Stomach smooth muscle (tissue), 2 donors: ENCODE measurements at regions not wholly inside any gene's neighbourhood (a gene's known extent, or its start where the extent isn't known, plus 50 kb on each side); places are given as distances from the start of the nearest gene placed in this dataset.

Experiments used
- H3K27ac ChIP-seq: one replicate; pipeline ENCODE4 v1.7.0; 2013; ENCODE audit warnings: mild to moderate bottlenecking, low read length, inconsistent platforms
- H3K27me3 ChIP-seq, 2 donors: one replicate each; pipeline ENCODE4 v1.7.0; 2013; ENCODE audit warnings: low read length in 2 of 2; ENCODE audit not compliant: insufficient read depth in 2 of 2, control insufficient read depth in 1 of 2
- H3K36me3 ChIP-seq, 2 donors: one replicate each; pipeline ENCODE4 v1.7.0; 2013; ENCODE audit warnings: low read length in 2 of 2; ENCODE audit not compliant: control insufficient read depth in 2 of 2, insufficient read depth in 2 of 2
- H3K4me1 ChIP-seq: one replicate; pipeline ENCODE4 v1.7.0; 2013; ENCODE audit warnings: low read length; ENCODE audit not compliant: control insufficient read depth, insufficient read depth
- H3K4me3 ChIP-seq, 2 donors: one replicate each; pipeline ENCODE4 v1.7.0; 2013; ENCODE audit warnings: low read length in 2 of 2
- H3K9ac ChIP-seq, 2 donors: one replicate each; pipeline ENCODE4 v1.7.0; 2013; ENCODE audit warnings: low read length in 2 of 2, mild to moderate bottlenecking in 1 of 2
- H3K9me3 ChIP-seq, 2 donors: one replicate each; pipeline ENCODE4 v1.7.0; 2013; ENCODE audit warnings: low read length in 2 of 2; ENCODE audit not compliant: control insufficient read depth in 2 of 2
- donor health status: healthy.
- donor health status: Pancreatic carcinoma.

DNA sequence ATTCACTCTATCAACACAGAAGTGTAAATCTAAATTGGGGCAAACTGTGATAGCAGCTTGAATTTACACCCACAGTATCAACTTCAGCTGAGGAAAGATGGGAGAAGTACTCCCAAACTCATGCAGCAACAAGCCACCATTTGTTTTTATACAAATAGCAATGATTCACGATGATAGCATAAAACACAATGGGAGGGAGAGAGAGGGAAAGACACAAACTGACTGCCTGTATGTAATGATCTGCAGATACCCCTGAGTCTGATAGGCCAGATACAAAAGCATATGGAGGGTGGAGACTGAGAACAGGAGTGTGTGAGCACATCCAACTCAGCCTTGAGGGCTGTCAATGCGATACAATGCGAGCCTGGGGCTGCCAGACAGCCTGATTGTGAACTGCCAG lies 79.2 kb downstream of the CNTN3 start:
- H3K27ac ChIP-seq = no peak overlapping the region
- no peaks in the 10 kb centered on the region for H3K9me3 ChIP-seq
- no peaks in the 10 kb centered on the region for H3K27me3 ChIP-seq
- no peaks in the 10 kb centered on the region for H3K4me1 ChIP-seq
- H3K36me3 ChIP-seq = no peaks in the 10 kb centered on the region
- H3K4me3 ChIP-seq = no peak overlapping the region
- H3K9ac ChIP-seq = no peak overlapping the region

GRCh38 chr3:74534611-74535010 lies 79.8 kb downstream of the CNTN3 start:
- H3K27me3 ChIP-seq = no peaks in the 10 kb centered on the region
- H3K36me3 ChIP-seq = no peaks in the 10 kb centered on the region
- H3K9me3 ChIP-seq = no peaks in the 10 kb centered on the region
- no peaks in the 10 kb centered on the region for H3K4me1 ChIP-seq
- no peak overlapping the region for H3K4me3 ChIP-seq
- no peak overlapping the region for H3K27ac ChIP-seq
- no peak overlapping the region for H3K9ac ChIP-seq

DNA sequence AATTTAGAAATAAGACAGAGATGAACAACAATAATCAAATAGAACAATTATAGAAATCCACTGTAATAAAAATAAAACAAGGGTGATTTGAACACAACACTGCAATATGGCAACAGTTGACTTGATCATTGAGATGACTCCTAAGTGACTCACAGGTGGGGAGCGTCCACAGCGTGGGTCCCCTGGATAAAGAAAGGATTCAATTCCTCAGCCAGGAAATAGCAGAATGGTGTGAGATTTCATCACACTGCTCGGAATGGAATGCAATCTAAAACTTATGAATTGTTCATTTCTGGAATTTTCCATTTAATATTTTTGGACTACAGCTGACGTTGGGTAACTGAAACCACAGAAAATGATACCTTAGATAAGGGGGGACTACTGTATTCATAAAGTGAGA lies 82.0 kb downstream of the CNTN3 start:
- H3K27ac ChIP-seq = no peak overlapping the region
- no peaks in the 10 kb centered on the region for H3K36me3 ChIP-seq
- no peak overlapping the region for H3K4me3 ChIP-seq
- no peaks in the 10 kb centered on the region for H3K9me3 ChIP-seq
- H3K27me3 ChIP-seq = no peaks in the 10 kb centered on the region
- no peaks in the 10 kb centered on the region for H3K4me1 ChIP-seq
- no peak overlapping the region for H3K9ac ChIP-seq

DNA sequence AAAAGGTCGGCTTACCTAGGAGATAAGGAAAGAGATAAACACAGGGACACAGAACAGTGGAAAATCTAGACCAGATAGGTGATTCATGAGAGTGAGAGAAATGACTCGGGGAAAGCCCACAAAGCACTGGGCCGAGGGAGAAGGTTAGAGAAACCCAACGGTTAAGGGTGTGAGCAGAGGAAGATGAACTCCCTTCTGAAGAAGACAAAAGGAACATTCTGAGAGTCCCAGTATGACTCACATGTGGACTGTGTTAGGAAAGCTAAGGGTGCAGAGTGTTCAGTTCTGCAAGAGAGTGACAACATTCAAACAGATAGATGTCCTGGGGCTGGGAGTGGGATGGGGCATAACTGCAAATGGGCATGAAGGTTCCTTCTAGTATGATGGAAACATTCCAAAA lies 83.0 kb downstream of the CNTN3 start:
- H3K9ac ChIP-seq = no peak overlapping the region
- no peak overlapping the region for H3K4me3 ChIP-seq
- no peaks in the 10 kb centered on the region for H3K9me3 ChIP-seq
- H3K27ac ChIP-seq = no peak overlapping the region
- H3K27me3 ChIP-seq = no peaks in the 10 kb centered on the region
- no peaks in the 10 kb centered on the region for H3K4me1 ChIP-seq
- H3K36me3 ChIP-seq = no peaks in the 10 kb centered on the region

GRCh38 chr3:74529145-74529544 lies 85.3 kb downstream of the CNTN3 start:
- Histone ChIP-seq H3K4me3 (no peak overlapping the region), H3K9me3 (no peaks in the 10 kb centered on the region), H3K27me3 (no peaks in the 10 kb centered on the region), H3K4me1 (no peaks in the 10 kb centered on the region), H3K27ac (no peak overlapping the region), H3K9ac (no peak overlapping the region), H3K36me3 (no peaks in the 10 kb centered on the region)

- Histone ChIP-seq H3K36me3 (no peaks in the 10 kb centered on the region), H3K27me3 (no peaks in the 10 kb centered on the region), H3K4me3 (no peak overlapping the region), H3K9ac (no peak overlapping the region), H3K4me1 (no peaks in the 10 kb centered on the region), H3K27ac (no peak overlapping the region), H3K9me3 (no peaks in the 10 kb centered on the region)
Observed at GRCh38 chr3:74527566-74527965, 86.9 kb downstream of the CNTN3 start.

DNA sequence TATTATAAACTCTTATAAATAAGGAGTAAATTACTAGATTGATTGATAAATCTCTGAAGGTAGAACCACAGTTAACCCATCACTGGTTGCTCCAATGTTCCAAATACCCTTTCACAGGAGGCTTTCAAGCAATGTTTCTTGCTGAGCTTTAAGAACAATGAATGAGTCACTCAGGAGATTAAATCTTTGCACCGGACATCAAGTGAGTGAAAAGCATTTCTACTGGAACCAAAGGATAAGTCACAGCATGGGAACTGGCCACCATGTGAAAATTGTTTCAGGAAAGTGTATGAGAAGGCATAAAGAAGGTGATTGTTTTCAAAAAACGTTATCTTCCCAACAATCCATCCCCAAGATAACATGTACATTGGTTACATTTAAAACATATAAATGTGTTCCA lies 90.6 kb downstream of the CNTN3 start:
- Histone ChIP-seq H3K9ac (no peak overlapping the region), H3K36me3 (no peaks in the 10 kb centered on the region), H3K4me1 (no peaks in the 10 kb centered on the region), H3K27ac (no peak overlapping the region), H3K9me3 (no peaks in the 10 kb centered on the region), H3K4me3 (no peak overlapping the region), H3K27me3 (no peaks in the 10 kb centered on the region)

GRCh38 chr3:74520895-74521294 lies 93.6 kb downstream of the CNTN3 start:
- Histone ChIP-seq H3K27me3 (no peaks in the 10 kb centered on the region), H3K4me1 (no peaks in the 10 kb centered on the region), H3K9ac (no peak overlapping the region), H3K27ac (no peak overlapping the region), H3K36me3 (no peaks in the 10 kb centered on the region), H3K4me3 (no peak overlapping the region), H3K9me3 (no peaks in the 10 kb centered on the region)

GRCh38 chr3:74518610-74519009 lies 95.8 kb downstream of the CNTN3 start:
- H3K4me3 ChIP-seq = no peak overlapping the region

DNA sequence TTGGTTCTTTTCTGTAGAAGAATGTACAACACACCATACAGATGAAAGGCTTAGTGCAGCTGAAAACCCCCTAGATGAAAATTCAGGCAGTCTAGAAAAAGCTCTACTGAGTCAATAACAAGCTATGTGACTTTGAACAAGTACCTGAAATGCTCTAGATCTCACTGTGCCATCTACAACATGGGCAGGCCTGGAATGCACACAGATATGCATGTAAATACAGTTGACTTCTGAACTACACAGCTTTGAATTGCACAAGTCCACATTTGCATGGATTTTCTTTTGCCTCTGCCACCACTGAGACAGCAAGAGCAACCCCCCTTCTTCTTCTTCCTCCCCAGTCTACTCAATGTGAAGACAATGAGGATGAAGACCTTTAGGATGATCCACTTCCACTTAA lies 98.4 kb downstream of the CNTN3 start:
- no peaks in the 10 kb centered on the region for H3K36me3 ChIP-seq
- no peaks in the 10 kb centered on the region for H3K4me1 ChIP-seq
- no peak overlapping the region for H3K4me3 ChIP-seq
- H3K27me3 ChIP-seq = no peaks in the 10 kb centered on the region
- H3K9ac ChIP-seq = no peak overlapping the region
- H3K27ac ChIP-seq = no peak overlapping the region
- no peaks in the 10 kb centered on the region for H3K9me3 ChIP-seq

More at GRCh38 chr3:74518610-74519009, 95.8 kb downstream of the CNTN3 start:
- H3K27ac ChIP-seq = no peak overlapping the region
- H3K4me1 ChIP-seq = no peaks in the 10 kb centered on the region
- H3K9me3 ChIP-seq = no peaks in the 10 kb centered on the region
- no peaks in the 10 kb centered on the region for H3K36me3 ChIP-seq
- no peaks in the 10 kb centered on the region for H3K27me3 ChIP-seq
- H3K9ac ChIP-seq = no peak overlapping the region

DNA sequence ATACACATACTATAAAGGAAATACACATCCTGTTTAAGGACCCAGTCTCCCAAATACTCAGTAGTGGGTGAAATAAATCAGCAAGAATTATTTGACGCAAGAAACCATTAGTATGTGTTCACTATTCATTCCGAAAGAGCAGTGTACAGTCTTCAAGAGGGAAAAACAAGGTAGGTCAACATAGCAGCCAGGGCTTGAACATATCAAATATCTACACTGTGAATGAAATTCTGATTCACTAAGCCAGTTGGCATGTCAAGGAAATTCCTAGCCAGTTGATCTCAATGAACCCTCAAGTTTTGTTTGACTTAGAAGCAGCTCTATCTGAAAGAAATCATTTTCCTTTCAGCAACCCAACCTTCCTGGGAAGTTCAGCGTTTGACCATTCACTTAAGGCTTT lies 99.0 kb downstream of the CNTN3 start:
- no peaks in the 10 kb centered on the region for H3K4me1 ChIP-seq
- no peak overlapping the region for H3K27ac ChIP-seq
- no peaks in the 10 kb centered on the region for H3K27me3 ChIP-seq
- H3K4me3 ChIP-seq = no peak overlapping the region
- no peak overlapping the region for H3K9ac ChIP-seq
- H3K36me3 ChIP-seq = no peaks in the 10 kb centered on the region
- H3K9me3 ChIP-seq = no peaks in the 10 kb centered on the region

DNA sequence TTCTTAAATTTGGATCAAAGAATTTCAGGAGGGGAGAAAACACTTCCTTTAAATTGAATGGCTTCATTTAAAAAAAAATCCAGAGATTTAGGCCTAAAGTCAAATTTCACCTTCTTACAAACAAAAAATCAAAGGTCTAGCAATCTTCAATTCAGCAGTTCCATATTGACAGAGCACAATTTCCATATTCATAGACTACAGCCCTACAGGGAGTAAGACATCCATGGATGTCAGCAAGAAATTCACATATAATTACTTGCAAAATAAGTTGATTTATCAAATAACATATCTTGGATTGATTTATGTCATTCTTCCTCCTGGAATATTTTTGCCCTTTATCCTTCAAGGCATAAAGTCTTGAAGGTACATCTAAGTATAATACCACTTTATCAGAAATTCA lies 103.4 kb downstream of the CNTN3 start:
- Histone ChIP-seq H3K36me3 (no peaks in the 10 kb centered on the region), H3K9ac (no peak overlapping the region)

More for the DNA sequence above, 103.4 kb downstream of the CNTN3 start:
- H3K27me3 ChIP-seq = no peaks in the 10 kb centered on the region
- H3K4me1 ChIP-seq = no peaks in the 10 kb centered on the region
- H3K9me3 ChIP-seq = no peaks in the 10 kb centered on the region
- no peak overlapping the region for H3K4me3 ChIP-seq
- no peak overlapping the region for H3K27ac ChIP-seq
